ENCODE measurements at regions not wholly inside any gene's neighbourhood (a gene's known extent, or its start where the extent isn't known, plus 50 kb on each side); places are given as distances from the start of the nearest gene placed in this dataset.

- Histone ChIP-seq H3K4me1 (ENCODE audit: low read depth) (no peaks in the 10 kb centered on the region), H3K36me3 (no peaks in the 10 kb centered on the region), H3K4me3 (no peak overlapping the region), H3K9me3 (ENCODE audit: low read depth) (no peaks in the 10 kb centered on the region), H3K27me3 (no peaks in the 10 kb centered on the region), H3K27ac (no peak overlapping the region)
- DNase-seq (ENCODE audit: low read depth in 1 of 2, low spot score in 1 of 2) = peak in 1 of 2 donors; percentile 37
- no peak for TF ChIP-seq CTCF (IDR thresholded peaks at IDR 0.05; ENCODE audit: low read depth, low read length)
Measured at GRCh38 chr6:113137426-113137825, 719.7 kb upstream of the MARCKS start.

- TF ChIP-seq CTCF (IDR thresholded peaks at IDR 0.05; ENCODE audit: low read depth, low read length) = no peak
- no peak overlapping the region for H3K27ac ChIP-seq
Measured at GRCh38 chr6:113140721-113141120, 716.4 kb upstream of the MARCKS start.

GRCh38 chr6:113141901-113142300 is 715.2 kb upstream of the MARCKS start:
- H3K27me3 ChIP-seq = no peaks in the 10 kb centered on the region
- H3K27ac ChIP-seq = no peak overlapping the region
- no peaks in the 10 kb centered on the region for H3K4me1 ChIP-seq (ENCODE audit: low read depth)
- H3K9me3 ChIP-seq (ENCODE audit: low read depth) = no peaks in the 10 kb centered on the region
- no peaks in the 10 kb centered on the region for H3K36me3 ChIP-seq
- no peak for TF ChIP-seq CTCF (IDR thresholded peaks at IDR 0.05; ENCODE audit: low read depth, low read length)
- H3K4me3 ChIP-seq = no peak overlapping the region
- no peak for DNase-seq (ENCODE audit: low read depth in 1 of 2, low spot score in 1 of 2)

More at GRCh38 chr6:113140721-113141120, 716.4 kb upstream of the MARCKS start:
- H3K4me3 ChIP-seq = no peak overlapping the region
- H3K36me3 ChIP-seq = no peaks in the 10 kb centered on the region
- no peaks in the 10 kb centered on the region for H3K4me1 ChIP-seq (ENCODE audit: low read depth)
- no peak for DNase-seq (ENCODE audit: low read depth in 1 of 2, low spot score in 1 of 2)
- H3K9me3 ChIP-seq (ENCODE audit: low read depth) = no peaks in the 10 kb centered on the region
- no peaks in the 10 kb centered on the region for H3K27me3 ChIP-seq

- no peaks in the 10 kb centered on the region for H3K9me3 ChIP-seq (ENCODE audit: low read depth)
- no peak overlapping the region for H3K4me3 ChIP-seq
- H3K27ac ChIP-seq = no peak overlapping the region
- no peaks in the 10 kb centered on the region for H3K27me3 ChIP-seq
- no peak for TF ChIP-seq CTCF (IDR thresholded peaks at IDR 0.05; ENCODE audit: low read depth, low read length)
- no peaks in the 10 kb centered on the region for H3K36me3 ChIP-seq
- DNase-seq (ENCODE audit: low read depth in 1 of 2, low spot score in 1 of 2) = no peak
- H3K4me1 ChIP-seq (ENCODE audit: low read depth) = no peaks in the 10 kb centered on the region
Measured at GRCh38 chr6:113142671-113143174, 714.4 kb upstream of the MARCKS start.

- DNase-seq (ENCODE audit: low read depth in 1 of 2, low spot score in 1 of 2) = no peak
- TF ChIP-seq CTCF (IDR thresholded peaks at IDR 0.05; ENCODE audit: low read depth, low read length) = no peak
- H3K27ac ChIP-seq = no peak overlapping the region
- no peaks in the 10 kb centered on the region for H3K36me3 ChIP-seq
- no peak overlapping the region for H3K4me3 ChIP-seq
- H3K4me1 ChIP-seq (ENCODE audit: low read depth) = peaks cover under 1% of the 10 kb centered on the region
- no peaks in the 10 kb centered on the region for H3K9me3 ChIP-seq (ENCODE audit: low read depth)
- H3K27me3 ChIP-seq = no peaks in the 10 kb centered on the region
Measured at GRCh38 chr6:113143206-113143605, 713.9 kb upstream of the MARCKS start.

GRCh38 chr6:113144117-113144516 is 713.0 kb upstream of the MARCKS start:
- Histone ChIP-seq H3K36me3 (no peaks in the 10 kb centered on the region), H3K27ac (no peak overlapping the region), H3K9me3 (ENCODE audit: low read depth) (no peaks in the 10 kb centered on the region), H3K4me3 (no peak overlapping the region), H3K27me3 (no peaks in the 10 kb centered on the region), H3K4me1 (ENCODE audit: low read depth) (peaks cover 6% of the 10 kb centered on the region)
- TF ChIP-seq CTCF (IDR thresholded peaks at IDR 0.05; ENCODE audit: low read depth, low read length) = no peak
- no peak for DNase-seq (ENCODE audit: low read depth in 1 of 2, low spot score in 1 of 2)
